ENCODE measurements at regions not wholly inside any gene's neighbourhood (a gene's known extent, or its start where the extent isn't known, plus 50 kb on each side); places are given as distances from the start of the nearest gene placed in this dataset.
A peak's percentile ranks its signal among the peaks of the same experiment; 100 is the strongest.

GRCh38 chr21:28240586-28240985, 752.1 kb downstream of the LTN1 start:
- Histone ChIP-seq H3K27me3 (ENCODE audit: control insufficient read depth in 2 of 2, insufficient read depth in 2 of 2, low read length in 2 of 2) (no peaks in the 10 kb centered on the region), H3K9ac (replicated peaks; ENCODE audit: extremely low read depth, insufficient read depth, low read length) (no peak overlapping the region), H3K9me1 (replicated peaks; ENCODE audit: control insufficient read depth, extremely low read depth, insufficient read depth, low read length) (no peaks in the 10 kb centered on the region), H3K4me2 (ENCODE audit: insufficient read depth, low read length) (no peak overlapping the region), H3K79me2 (ENCODE audit: control insufficient read depth, insufficient read depth, low read length) (no peaks in the 10 kb centered on the region), H4K20me1 (replicated peaks; ENCODE audit: control insufficient read depth, extremely low read depth, insufficient read depth, low read length) (no peaks in the 10 kb centered on the region), H3K4me1 (ENCODE audit: control insufficient read depth, extremely low read depth, insufficient read depth, low read length) (no peaks in the 10 kb centered on the region), H2AFZ (ENCODE audit: low read depth, low read length) (peak overlapping the region; percentile 55), H3K4me3 (replicated peaks in 1 of 3; ENCODE audit: insufficient read depth in 1 of 3, low read depth in 1 of 3, low read length in 3 of 3) (no peak overlapping the region), H3K36me3 (ENCODE audit: control insufficient read depth in 2 of 2, extremely low read depth in 1 of 2, insufficient read depth in 2 of 2, low read length in 2 of 2) (no peaks in the 10 kb centered on the region), H3K9me3 (replicated peaks; ENCODE audit: control insufficient read depth, insufficient read depth, low read length) (no peaks in the 10 kb centered on the region), H3K27ac (ENCODE audit: insufficient read depth, low read depth, low read length) (no peak overlapping the region)
- TF ChIP-seq, protein P1, sequence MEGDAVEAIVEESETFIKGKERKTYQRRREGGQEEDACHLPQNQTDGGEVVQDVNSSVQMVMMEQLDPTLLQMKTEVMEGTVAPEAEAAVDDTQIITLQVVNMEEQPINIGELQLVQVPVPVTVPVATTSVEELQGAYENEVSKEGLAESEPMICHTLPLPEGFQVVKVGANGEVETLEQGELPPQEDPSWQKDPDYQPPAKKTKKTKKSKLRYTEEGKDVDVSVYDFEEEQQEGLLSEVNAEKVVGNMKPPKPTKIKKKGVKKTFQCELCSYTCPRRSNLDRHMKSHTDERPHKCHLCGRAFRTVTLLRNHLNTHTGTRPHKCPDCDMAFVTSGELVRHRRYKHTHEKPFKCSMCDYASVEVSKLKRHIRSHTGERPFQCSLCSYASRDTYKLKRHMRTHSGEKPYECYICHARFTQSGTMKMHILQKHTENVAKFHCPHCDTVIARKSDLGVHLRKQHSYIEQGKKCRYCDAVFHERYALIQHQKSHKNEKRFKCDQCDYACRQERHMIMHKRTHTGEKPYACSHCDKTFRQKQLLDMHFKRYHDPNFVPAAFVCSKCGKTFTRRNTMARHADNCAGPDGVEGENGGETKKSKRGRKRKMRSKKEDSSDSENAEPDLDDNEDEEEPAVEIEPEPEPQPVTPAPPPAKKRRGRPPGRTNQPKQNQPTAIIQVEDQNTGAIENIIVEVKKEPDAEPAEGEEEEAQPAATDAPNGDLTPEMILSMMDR (IDR thresholded peaks at IDR 0.05; ENCODE audit: extremely low read depth in 1 of 2, insufficient read depth in 1 of 2, low read depth in 1 of 2, low read length in 2 of 2), result no peak
- TF ChIP-seq POLR2AphosphoS5 (IDR thresholded peaks at IDR 0.05; ENCODE audit: insufficient read depth, low read depth, low read length), result no peak
- TF ChIP-seq EZH2 (IDR thresholded peaks at IDR 0.05; ENCODE audit: borderline replicate concordance, low read depth, low read length, severe bottlenecking), result no peak
- no peak for TF ChIP-seq GATA2 (IDR thresholded peaks at IDR 0.05; ENCODE audit: insufficient read depth, insufficient read length, low read depth, low read length)
- no peak for TF ChIP-seq FOS (IDR thresholded peaks at IDR 0.05; ENCODE audit: borderline replicate concordance, insufficient read depth, low read length)
- no peak for TF ChIP-seq POLR2A (IDR thresholded peaks at IDR 0.05; ENCODE audit: low read depth, low read length)
- TF ChIP-seq JUN (IDR thresholded peaks at IDR 0.05; ENCODE audit: borderline replicate concordance, insufficient read depth, insufficient read length, low read depth), result no peak
- TF ChIP-seq MAX (IDR thresholded peaks at IDR 0.05; ENCODE audit: insufficient read depth, insufficient read length), result no peak
- no peak for TF ChIP-seq MYC (IDR thresholded peaks at IDR 0.05; ENCODE audit: low read depth, low read length)
- ChIA-PET POLR2A (no interaction called here), CTCF (no interaction called here)
- no TSS peak for BruUV-seq (replicated peaks)
- intact Hi-C loops (cut with micrococcal nuclease), result no loop called here
- no peak for DNase-seq (ENCODE audit: low read depth, low spot score)
- dilution Hi-C loops (cut with MboI; ENCODE audit: extremely low pct_ligation_motif_present, low sequenced_read_pairs), result no loop called here
- FAIRE-seq, result no peak
